Ascending aorta (tissue), 2 donors: ENCODE measurements at regions not wholly inside any gene's neighbourhood (a gene's known extent, or its start where the extent isn't known, plus 50 kb on each side); places are given as distances from the start of the nearest gene placed in this dataset.

ENCODE experiments used
- DNase-seq, 2 donors: peaks; one replicate each; pipeline ENCODE4 v3.0.0-alpha.2; 2019; ENCODE audit warnings: low spot score in 2 of 2
- H3K27ac ChIP-seq, 2 donors: fragments of 200-600 bp; sonication (generic); one replicate each; pipeline ENCODE4 v1.5.1; 2016 to 2017; ENCODE audit warnings: mild to moderate bottlenecking in 1 of 2
- H3K27me3 ChIP-seq: fragments of 200-600 bp; sonication (generic); one replicate; pipeline ENCODE4 v1.5.1; 2017
- H3K36me3 ChIP-seq, 2 donors: fragments of 200-600 bp; sonication (generic); one replicate each; pipeline ENCODE4 v1.5.1; 2016
- H3K4me1 ChIP-seq, 2 donors: fragments of 200-600 bp; sonication (generic); one replicate each; pipeline ENCODE4 v1.5.1; 2016 to 2017; ENCODE audit warnings: mild to moderate bottlenecking in 1 of 2
- H3K4me3 ChIP-seq, 2 donors: fragments of 200-600 bp; sonication (generic); one replicate each; pipeline ENCODE4 v1.5.1; 2016 to 2017; ENCODE audit warnings: mild to moderate bottlenecking in 1 of 2
- H3K9me3 ChIP-seq, 2 donors: fragments of 200-600 bp; sonication (generic); one replicate each; pipeline ENCODE4 v1.5.1; 2016
- CTCF ChIP-seq, 3 experiments: fragments of 200-600 bp in 2 of 3; fragments of 450-650 bp in 1 of 3; sonication (generic) in 2 of 3; IDR thresholded peaks; one replicate each; pipeline ENCODE4 v1.5.1; 2016 to 2019; ENCODE audit warnings: antibody characterized with exemption in 3 of 3, mild to moderate bottlenecking in 1 of 3, moderate library complexity in 1 of 3
- intact Hi-C: fragments of 100-400 bp; cut with DNase I; formaldehyde crosslinking; loops from one replicate; pipeline ENCODE4 v1.15.1; 2023

- Histone ChIP-seq H3K4me3 (no peak overlapping the region), H3K27me3 (no peaks in the 10 kb centered on the region), H3K27ac (no peak overlapping the region), H3K4me1 (no peaks in the 10 kb centered on the region), H3K36me3 (no peaks in the 10 kb centered on the region), H3K9me3 (no peaks in the 10 kb centered on the region)
- intact Hi-C loops, result no loop called here
- TF ChIP-seq CTCF (IDR thresholded peaks at IDR 0.05), result no peak
- DNase-seq, result no peak
Observed at GRCh38 chr1:56213068-56213467, 366.3 kb downstream of the PLPP3 start.

GRCh38 chr1:56212143-56212542, 367.2 kb downstream of the PLPP3 start:
- no peak overlapping the region for H3K27ac ChIP-seq
- H3K9me3 ChIP-seq, result peaks cover 0 to 7% of the 10 kb centered on the region in 2 donors
- H3K4me1 ChIP-seq, result no peaks in the 10 kb centered on the region
- TF ChIP-seq CTCF (IDR thresholded peaks at IDR 0.05), result no peak
- DNase-seq, result no peak
- H3K36me3 ChIP-seq, result no peaks in the 10 kb centered on the region
- intact Hi-C loops, result no loop called here
- no peaks in the 10 kb centered on the region for H3K27me3 ChIP-seq
- H3K4me3 ChIP-seq, result no peak overlapping the region

- H3K27me3 ChIP-seq, result no peaks in the 10 kb centered on the region
- intact Hi-C loops, result no loop called here
- H3K4me3 ChIP-seq, result no peak overlapping the region
- H3K36me3 ChIP-seq, result no peaks in the 10 kb centered on the region
- no peak for TF ChIP-seq CTCF (IDR thresholded peaks at IDR 0.05)
- no peaks in the 10 kb centered on the region for H3K4me1 ChIP-seq
- no peak for DNase-seq
- peaks cover 0 to 15% of the 10 kb centered on the region in 2 donors for H3K9me3 ChIP-seq
- no peak overlapping the region for H3K27ac ChIP-seq
Observed at GRCh38 chr1:56206391-56206790, 373.0 kb downstream of the PLPP3 start.

- intact Hi-C loops, result no loop called here
- no peaks in the 10 kb centered on the region for H3K27me3 ChIP-seq
- no peak for DNase-seq
- H3K9me3 ChIP-seq, result peaks cover 0 to 15% of the 10 kb centered on the region in 2 donors
- H3K27ac ChIP-seq, result no peak overlapping the region
- no peaks in the 10 kb centered on the region for H3K36me3 ChIP-seq
- no peak for TF ChIP-seq CTCF (IDR thresholded peaks at IDR 0.05)
- H3K4me1 ChIP-seq, result no peaks in the 10 kb centered on the region
- no peak overlapping the region for H3K4me3 ChIP-seq
Observed at GRCh38 chr1:56204206-56204605, 375.2 kb downstream of the PLPP3 start.

- H3K27ac ChIP-seq, result no peak overlapping the region
- H3K36me3 ChIP-seq, result no peaks in the 10 kb centered on the region
- no peaks in the 10 kb centered on the region for H3K27me3 ChIP-seq
- intact Hi-C loops, result no loop called here
- TF ChIP-seq CTCF (IDR thresholded peaks at IDR 0.05), result no peak
- H3K9me3 ChIP-seq, result peaks cover 0 to 15% of the 10 kb centered on the region in 2 donors
- no peaks in the 10 kb centered on the region for H3K4me1 ChIP-seq
- DNase-seq, result no peak
- H3K4me3 ChIP-seq, result no peak overlapping the region
Observed at GRCh38 chr1:56202796-56203492, 376.4 kb downstream of the PLPP3 start.

- Histone ChIP-seq H3K36me3 (no peaks in the 10 kb centered on the region), H3K27ac (no peak overlapping the region), H3K9me3 (peaks cover 0 to 9% of the 10 kb centered on the region in 2 donors), H3K27me3 (no peaks in the 10 kb centered on the region), H3K4me3 (no peak overlapping the region), H3K4me1 (peaks cover 0 to under 1% of the 10 kb centered on the region in 2 donors)
- TF ChIP-seq CTCF (IDR thresholded peaks at IDR 0.05), result no peak
- no peak for DNase-seq
- intact Hi-C loops, result no loop called here
Observed at GRCh38 chr1:56202186-56202585, 377.2 kb downstream of the PLPP3 start.
